ENCODE measurements at regions not wholly inside any gene's neighbourhood (a gene's known extent, or its start where the extent isn't known, plus 50 kb on each side); places are given as distances from the start of the nearest gene placed in this dataset.

DNA sequence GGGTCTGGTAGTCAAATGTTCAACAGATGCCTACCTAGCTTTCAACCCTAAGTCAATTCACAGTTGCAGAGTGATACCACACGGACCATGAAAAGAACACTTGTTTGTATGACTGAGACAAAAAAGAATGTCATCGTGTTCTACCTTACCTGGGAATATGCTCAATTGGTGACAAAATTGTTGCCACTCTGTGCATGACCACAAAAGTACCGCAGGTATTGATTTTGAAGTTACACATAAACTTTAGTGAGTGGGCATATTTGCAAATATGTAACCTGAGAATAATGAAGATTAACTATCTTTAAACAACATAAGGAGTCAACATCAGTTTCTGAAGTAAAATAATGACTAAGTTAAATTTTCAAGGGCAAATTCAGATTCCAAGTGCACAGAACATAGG lies 53.4 kb upstream of the SNRPN start:
- WGBS, 2 donors, result 56 to 93% methylated on average over 3 of the region's 3 CpGs
- Histone ChIP-seq H3K36me3 (no peaks in the 10 kb centered on the region), H3K27ac (no peak overlapping the region), H3K4me1 (no peaks in the 10 kb centered on the region), H3K9me3 (no peaks in the 10 kb centered on the region), H3K4me3 (replicated peaks in 1 of 3) (no peak overlapping the region), H3K27me3 (no peaks in the 10 kb centered on the region)
- DNase-seq, result no peak
- TF ChIP-seq POLR2A (IDR thresholded peaks at IDR 0.05), result no peak
- no peak for TF ChIP-seq CTCF (IDR thresholded peaks at IDR 0.05)
- intact Hi-C loops (cut with DNase I), result no loop called here

Measured in thyroid gland (tissue), 4 donors.